ENCODE measurements at regions not wholly inside any gene's neighbourhood (a gene's known extent, or its start where the extent isn't known, plus 50 kb on each side); places are given as distances from the start of the nearest gene placed in this dataset.

- H3K4me2 ChIP-seq: no peak overlapping the region
- no peaks in the 10 kb centered on the region for H3K9me2 ChIP-seq (ENCODE audit: insufficient read depth)
- no TSS peak for BruUV-seq (replicated peaks)
- no peak overlapping the region for H3K4me3 ChIP-seq
- DNase-seq: no peak
- H3K9me3 ChIP-seq (ENCODE audit: insufficient read depth, low read depth): peaks cover 4% of the 10 kb centered on the region; the same call in 1 of the 2 replicates
- no peak overlapping the region for H2AFZ ChIP-seq
- no peaks in the 10 kb centered on the region for H3F3A ChIP-seq (ENCODE audit: insufficient read depth, low read depth)
- TF ChIP-seq CTCF (conservative IDR thresholded peaks at IDR 0.05) (no peak), EZH2 (IDR thresholded peaks at IDR 0.05; ENCODE audit: low read depth) (no peak)
- intact Hi-C loops (cut with micrococcal nuclease; ENCODE audit: unreplicated experiment): no loop called here
- no peaks in the 10 kb centered on the region for H3K36me3 ChIP-seq (ENCODE audit: low read depth)
- no peak overlapping the region for H3K27ac ChIP-seq
- ChIA-PET CTCF (no interaction called here), POLR2A (ENCODE audit: unreplicated experiment) (no interaction called here)
- no peaks in the 10 kb centered on the region for H3K4me1 ChIP-seq (replicated peaks; ENCODE audit: insufficient read depth)
- no peaks in the 10 kb centered on the region for H4K20me1 ChIP-seq (ENCODE audit: insufficient read depth)
- no peaks in the 10 kb centered on the region for H3K79me2 ChIP-seq (ENCODE audit: low read depth)
- H3K27me3 ChIP-seq (ENCODE audit: insufficient read depth, low read depth): no peaks in the 10 kb centered on the region
These were observed 172.2 kb downstream of the KCNRG start for GRCh38 chr13:50187352-50188029.

- H3K4me2 ChIP-seq: no peak overlapping the region
- no peak for TF ChIP-seq CTCF (conservative IDR thresholded peaks at IDR 0.05)
- TF ChIP-seq EZH2 (IDR thresholded peaks at IDR 0.05; ENCODE audit: low read depth): no peak
- intact Hi-C loops (cut with micrococcal nuclease; ENCODE audit: unreplicated experiment): no loop called here
- DNase-seq: no peak
- no peaks in the 10 kb centered on the region for H3K9me2 ChIP-seq (ENCODE audit: insufficient read depth)
- H3K4me3 ChIP-seq: no peak overlapping the region
- no peak overlapping the region for H2AFZ ChIP-seq
- H3K36me3 ChIP-seq (ENCODE audit: low read depth): no peaks in the 10 kb centered on the region
- no peaks in the 10 kb centered on the region for H3K4me1 ChIP-seq (replicated peaks; ENCODE audit: insufficient read depth)
- no peaks in the 10 kb centered on the region for H3K79me2 ChIP-seq (ENCODE audit: low read depth)
- H3K27ac ChIP-seq: no peak overlapping the region
- no peaks in the 10 kb centered on the region for H4K20me1 ChIP-seq (ENCODE audit: insufficient read depth)
- peaks cover 4% of the 10 kb centered on the region; the same call in 1 of the 2 replicates for H3K9me3 ChIP-seq (ENCODE audit: insufficient read depth, low read depth)
- ChIA-PET CTCF (no interaction called here), POLR2A (ENCODE audit: unreplicated experiment) (interaction anchor here (0.6 kb wide), 1 partner anchor 124 kb away, joined by 3 read pairs; no protein-coding TSS in a partner anchor)
- no TSS peak for BruUV-seq (replicated peaks)
- no peaks in the 10 kb centered on the region for H3K27me3 ChIP-seq (ENCODE audit: insufficient read depth, low read depth)
- H3F3A ChIP-seq (ENCODE audit: insufficient read depth, low read depth): no peaks in the 10 kb centered on the region
These were observed 173.5 kb downstream of the KCNRG start for GRCh38 chr13:50188696-50189095.

GRCh38 chr13:50189450-50189849 lies 174.2 kb downstream of the KCNRG start:
- H3K4me3 ChIP-seq: no peak overlapping the region
- H3K36me3 ChIP-seq (ENCODE audit: low read depth): no peaks in the 10 kb centered on the region
- peaks cover 4% of the 10 kb centered on the region; the same call in 1 of the 2 replicates for H3K9me3 ChIP-seq (ENCODE audit: insufficient read depth, low read depth)
- intact Hi-C loops (cut with micrococcal nuclease; ENCODE audit: unreplicated experiment): no loop called here
- CTCF ChIA-PET: no interaction called here
- H4K20me1 ChIP-seq (ENCODE audit: insufficient read depth): no peaks in the 10 kb centered on the region
- no peaks in the 10 kb centered on the region for H3K79me2 ChIP-seq (ENCODE audit: low read depth)
- H3K27me3 ChIP-seq (ENCODE audit: insufficient read depth, low read depth): no peaks in the 10 kb centered on the region
- no peak overlapping the region for H3K27ac ChIP-seq
- POLR2A ChIA-PET (ENCODE audit: unreplicated experiment): no interaction called here
- BruUV-seq (replicated peaks): no TSS peak
- no peaks in the 10 kb centered on the region for H3K4me1 ChIP-seq (replicated peaks; ENCODE audit: insufficient read depth)
- no peak overlapping the region for H2AFZ ChIP-seq
- no peak for TF ChIP-seq CTCF (conservative IDR thresholded peaks at IDR 0.05)
- TF ChIP-seq EZH2 (IDR thresholded peaks at IDR 0.05; ENCODE audit: low read depth): no peak
- H3K4me2 ChIP-seq: no peak overlapping the region
- no peaks in the 10 kb centered on the region for H3K9me2 ChIP-seq (ENCODE audit: insufficient read depth)
- H3F3A ChIP-seq (ENCODE audit: insufficient read depth, low read depth): no peaks in the 10 kb centered on the region
- DNase-seq: no peak

All from PC-9 (cell line).